ENCODE measurements at regions not wholly inside any gene's neighbourhood (a gene's known extent, or its start where the extent isn't known, plus 50 kb on each side); places are given as distances from the start of the nearest gene placed in this dataset.

GRCh38 chr2:223654384-223654915 lies 52.3 kb upstream of the SCG2 start (continued):
- TF ChIP-seq REST (IDR thresholded peaks at IDR 0.05; ENCODE audit: unreplicated experiment) (no peak), EZH2phosphoT487 (IDR thresholded peaks at IDR 0.05; ENCODE audit: unreplicated experiment) (no peak), ZNF331 (CRISPR knock-in tag; IDR thresholded peaks at IDR 0.05; ENCODE audit: low read depth) (no peak), CTCF (conservative IDR thresholded peaks at IDR 0.05; ENCODE audit: low read depth in 2 of 2) (no peak)

- Histone ChIP-seq H3K4me2 (no peak overlapping the region), H3F3A (replicated peaks; ENCODE audit: low read depth) (no peaks in the 10 kb centered on the region), H3K9me2 (ENCODE audit: insufficient read depth) (no peaks in the 10 kb centered on the region), H4K20me1 (replicated peaks; ENCODE audit: insufficient read depth) (no peaks in the 10 kb centered on the region), H3K27ac (ENCODE audit: low read depth) (no peak overlapping the region), H2AFZ (no peak overlapping the region), H3K79me2 (replicated peaks; ENCODE audit: insufficient read depth) (no peaks in the 10 kb centered on the region), H3K4me3 (no peak overlapping the region), H3K4me1 (ENCODE audit: insufficient read depth) (no peaks in the 10 kb centered on the region), H3K36me3 (ENCODE audit: insufficient read depth) (no peaks in the 10 kb centered on the region), H3K27me3 (ENCODE audit: insufficient read depth) (no peaks in the 10 kb centered on the region)
- H3K27me3 Mint-ChIP-seq (ENCODE audit: insufficient read depth, low read depth, poor library complexity) = no peaks in the 10 kb centered on the region
- ATAC-seq (no peak), DNase-seq (ENCODE audit: low spot score) (no peak)
- H3K9me3 Mint-ChIP-seq = no peaks in the 10 kb centered on the region; the same call in 2 of the 3 replicates
- no peak overlapping the region for H3K4me3 Mint-ChIP-seq
- H3K36me3 Mint-ChIP-seq (ENCODE audit: low read depth) = peaks cover 2% of the 10 kb centered on the region; the same call in 1 of the 3 replicates
- no peak overlapping the region for H3K27ac Mint-ChIP-seq
- H3K4me1 Mint-ChIP-seq = peaks cover 3% of the 10 kb centered on the region; the same call in 2 of the 3 replicates
- no peak for TF ChIP-seq CREB1 (CRISPR knock-in tag; IDR thresholded peaks at IDR 0.05; ENCODE audit: low read depth)
- TF ChIP-seq EZH2 (IDR thresholded peaks at IDR 0.05; ENCODE audit: low read depth, unreplicated experiment) = no peak
- no peak for TF ChIP-seq ZNF114 (CRISPR knock-in tag; IDR thresholded peaks at IDR 0.05)
- TF ChIP-seq CTCF (conservative IDR thresholded peaks at IDR 0.05; ENCODE audit: low read depth in 2 of 2) = no peak
- no peak for TF ChIP-seq ZNF331 (CRISPR knock-in tag; IDR thresholded peaks at IDR 0.05; ENCODE audit: low read depth)
- no peak for TF ChIP-seq NANOG (IDR thresholded peaks at IDR 0.05; ENCODE audit: borderline replicate concordance)
- TF ChIP-seq STAT1 (IDR thresholded peaks at IDR 0.05; ENCODE audit: unreplicated experiment) = no peak
- no peak for TF ChIP-seq REST (IDR thresholded peaks at IDR 0.05; ENCODE audit: unreplicated experiment)
- no peak for TF ChIP-seq JUNB (IDR thresholded peaks at IDR 0.05; ENCODE audit: unreplicated experiment)
Measured at GRCh38 chr2:223652902-223653301, 50.7 kb upstream of the SCG2 start.

Data from GM23338 (cell line).